Chondrocyte (in vitro differentiated cells): ENCODE measurements at regions not wholly inside any gene's neighbourhood (a gene's known extent, or its start where the extent isn't known, plus 50 kb on each side); places are given as distances from the start of the nearest gene placed in this dataset.

Source experiments
- DNase-seq: peaks from one replicate; pipeline ENCODE4 v3.0.0; 2021; ENCODE audit warnings: mixed read lengths, low spot score
- H3K27ac Mint-ChIP-seq: one replicate; pipeline ENCODE4 v1.8.0; 2021; ENCODE audit warnings: mild to moderate bottlenecking, moderate library complexity, mixed read lengths; ENCODE audit not compliant: unreplicated experiment
- H3K27me3 Mint-ChIP-seq: 2 replicates; pipeline ENCODE4 v1.8.0; 2021; ENCODE audit warnings: low read depth, mixed read lengths
- H3K36me3 Mint-ChIP-seq: 2 replicates; pipeline ENCODE4 v1.8.0; 2021; ENCODE audit warnings: low read depth, mixed read lengths
- H3K4me1 Mint-ChIP-seq: 2 replicates; pipeline ENCODE4 v1.8.0; 2021; ENCODE audit warnings: low read depth, mild to moderate bottlenecking, mixed read lengths
- H3K4me3 Mint-ChIP-seq: one replicate; pipeline ENCODE4 v1.8.0; 2021; ENCODE audit warnings: mild to moderate bottlenecking, moderate library complexity, mixed read lengths; ENCODE audit not compliant: unreplicated experiment
- H3K9me3 Mint-ChIP-seq: 2 replicates; pipeline ENCODE4 v1.8.0; 2021; ENCODE audit warnings: low read depth, mixed read lengths
- CTCF ChIP-seq: fragments of 200-600 bp; sonication (generic); IDR thresholded peaks from 2 replicates; pipeline ENCODE4 v1.5.0; 2021; ENCODE audit warnings: antibody characterized with exemption, mild to moderate bottlenecking, moderate library complexity

- H3K4me3 Mint-ChIP-seq, result no peak overlapping the region
- no peaks in the 10 kb centered on the region for H3K4me1 Mint-ChIP-seq
- H3K27me3 Mint-ChIP-seq, result peaks cover 4% of the 10 kb centered on the region
- no peak overlapping the region for H3K27ac Mint-ChIP-seq
- H3K36me3 Mint-ChIP-seq, result no peaks in the 10 kb centered on the region
- no peaks in the 10 kb centered on the region for H3K9me3 Mint-ChIP-seq
- no peak for TF ChIP-seq CTCF
- no peak for DNase-seq
These were observed 254.9 kb upstream of the EGLN3 start for GRCh38 chr14:34205799-34206198.

- peaks cover 2% of the 10 kb centered on the region for H3K4me1 Mint-ChIP-seq
- no peak overlapping the region for H3K4me3 Mint-ChIP-seq
- H3K9me3 Mint-ChIP-seq, result no peaks in the 10 kb centered on the region
- peaks cover 1% of the 10 kb centered on the region for H3K27me3 Mint-ChIP-seq
- DNase-seq, result no peak
- no peak overlapping the region for H3K27ac Mint-ChIP-seq
- no peaks in the 10 kb centered on the region for H3K36me3 Mint-ChIP-seq
- no peak for TF ChIP-seq CTCF
These were observed 253.9 kb upstream of the EGLN3 start for GRCh38 chr14:34204774-34205173.

GRCh38 chr14:34203251-34203722 is 252.4 kb upstream of the EGLN3 start:
- Mint-ChIP-seq H3K36me3 (no peaks in the 10 kb centered on the region), H3K4me3 (no peak overlapping the region), H3K27ac (no peak overlapping the region), H3K4me1 (peaks cover 7% of the 10 kb centered on the region), H3K9me3 (no peaks in the 10 kb centered on the region), H3K27me3 (peaks cover 1% of the 10 kb centered on the region)
- TF ChIP-seq CTCF, result no peak
- no peak for DNase-seq

- Mint-ChIP-seq H3K27me3 (peaks cover 4% of the 10 kb centered on the region), H3K27ac (no peak overlapping the region), H3K4me3 (no peak overlapping the region), H3K4me1 (peaks cover 7% of the 10 kb centered on the region), H3K9me3 (no peaks in the 10 kb centered on the region), H3K36me3 (no peaks in the 10 kb centered on the region)
- DNase-seq, result no peak
- no peak for TF ChIP-seq CTCF
These were observed 251.2 kb upstream of the EGLN3 start for GRCh38 chr14:34201909-34202637.

- peaks cover 7% of the 10 kb centered on the region for H3K4me1 Mint-ChIP-seq
- no peak overlapping the region for H3K27ac Mint-ChIP-seq
- no peaks in the 10 kb centered on the region for H3K9me3 Mint-ChIP-seq
- no peak for TF ChIP-seq CTCF
- no peaks in the 10 kb centered on the region for H3K36me3 Mint-ChIP-seq
- no peak for DNase-seq
- peaks cover 3% of the 10 kb centered on the region for H3K27me3 Mint-ChIP-seq
- H3K4me3 Mint-ChIP-seq, result no peak overlapping the region
These were observed 248.7 kb upstream of the EGLN3 start for GRCh38 chr14:34199585-34199984.
